Transverse colon (tissue), 4 donors: ENCODE measurements at regions not wholly inside any gene's neighbourhood (a gene's known extent, or its start where the extent isn't known, plus 50 kb on each side); places are given as distances from the start of the nearest gene placed in this dataset.

Source experiments
- CTCF ChIP-seq, 5 experiments: fragments of 200-600 bp in 3 of 5; fragments of 450-650 bp in 2 of 5; sonication (generic) in 3 of 5; IDR thresholded peaks; 1 replicate in 2 of 5; 2 replicates in 3 of 5; pipeline ENCODE4 v1.5.1; 2016 to 2017; ENCODE audit warnings: antibody characterized with exemption in 5 of 5, inconsistent platforms in 3 of 5, mild to moderate bottlenecking in 2 of 5, moderate library complexity in 1 of 5
- EP300 ChIP-seq: sonication (generic); formaldehyde crosslinking; IDR thresholded peaks from one replicate; pipeline ENCODE4 v1.6.1; 2017; ENCODE audit warnings: antibody characterized with exemption, low read depth
- POLR2A ChIP-seq: fragments of 450-650 bp; IDR thresholded peaks from one replicate; pipeline ENCODE4 v1.6.1; 2016; ENCODE audit warnings: antibody characterized with exemption, mild to moderate bottlenecking, moderate library complexity
- POLR2AphosphoS5 ChIP-seq, 3 donors: sonication (generic); formaldehyde crosslinking; IDR thresholded peaks; one replicate each; pipeline ENCODE4 v1.6.1; 2016; ENCODE audit warnings: antibody characterized with exemption in 3 of 3

GRCh38 chr2:128573116-128573515, 254.4 kb upstream of the HS6ST1 start:
- TF ChIP-seq CTCF (IDR thresholded peaks at IDR 0.05) (no peak), POLR2AphosphoS5 (IDR thresholded peaks at IDR 0.05) (no peak), EP300 (no peak), POLR2A (no peak)
